Hematopoietic multipotent progenitor cell treated with erythropoietin and hydrocortisone succinate and interleukin-3 and kit ligand, for 15 days (in vitro differentiated cells): ENCODE measurements at regions not wholly inside any gene's neighbourhood (a gene's known extent, or its start where the extent isn't known, plus 50 kb on each side); places are given as distances from the start of the nearest gene placed in this dataset.

Experiments used
- DNase-seq: peaks from one replicate; pipeline ENCODE4 v3.0.0-alpha.2; 2015; ENCODE audit warnings: low spot score

DNA sequence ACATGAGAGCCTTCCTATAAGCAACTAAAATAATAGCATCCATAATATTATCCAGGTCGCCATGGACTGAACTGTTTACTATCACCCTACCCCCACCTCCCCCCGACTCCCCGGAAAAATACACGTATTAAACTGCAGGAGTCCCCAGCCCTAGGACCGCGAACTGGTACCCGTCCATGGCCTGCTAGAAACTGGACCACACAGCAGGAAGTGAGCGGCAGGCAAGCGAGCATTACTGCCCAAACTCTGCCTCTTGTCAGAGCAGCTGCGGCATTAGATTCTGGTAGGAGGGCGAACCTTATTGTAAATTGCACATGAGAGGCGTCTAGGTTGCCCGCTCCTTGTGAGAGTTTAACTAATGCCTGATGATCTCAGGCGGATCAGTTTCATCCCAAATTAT lies 405.8 kb upstream of the ADGRL3 start:
- DNase-seq, result no peak

DNA sequence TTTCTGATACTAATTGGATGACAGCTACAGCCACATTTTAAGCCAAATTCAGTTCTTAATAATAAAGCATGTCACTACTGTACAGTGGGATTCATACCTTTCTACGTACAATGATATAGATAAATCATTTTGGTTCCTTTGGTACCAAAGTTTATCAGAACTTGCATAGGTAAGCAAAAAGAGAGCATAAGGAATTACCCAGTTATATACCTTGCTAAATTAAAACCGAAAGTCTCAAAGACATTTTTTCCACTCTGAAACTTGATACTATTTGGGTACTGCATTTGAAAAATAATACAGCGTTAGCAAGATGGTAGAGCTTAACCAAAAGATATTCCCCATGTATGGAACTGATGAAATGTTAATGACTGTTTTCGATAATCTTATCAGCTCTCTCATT lies 400.9 kb upstream of the ADGRL3 start:
- DNase-seq, result no peak

DNA sequence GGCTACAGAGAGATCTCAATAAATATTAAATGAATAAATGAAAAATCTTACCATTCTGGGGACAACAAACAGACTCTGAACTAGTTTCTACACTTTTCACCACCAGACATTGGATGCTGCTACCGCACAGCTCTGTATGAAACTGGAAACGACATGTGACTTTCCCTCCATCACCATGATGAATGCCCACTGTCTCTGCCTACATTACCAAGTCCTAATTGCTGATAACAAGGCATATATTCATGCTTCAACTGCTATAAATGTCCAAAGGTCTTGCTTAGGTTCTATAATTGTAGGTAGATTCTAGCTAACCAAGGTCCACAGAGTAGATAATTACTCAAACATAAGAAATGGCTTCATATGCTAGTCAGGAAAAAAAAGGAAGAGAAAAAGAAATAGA lies 399.4 kb upstream of the ADGRL3 start:
- no peak for DNase-seq

DNA sequence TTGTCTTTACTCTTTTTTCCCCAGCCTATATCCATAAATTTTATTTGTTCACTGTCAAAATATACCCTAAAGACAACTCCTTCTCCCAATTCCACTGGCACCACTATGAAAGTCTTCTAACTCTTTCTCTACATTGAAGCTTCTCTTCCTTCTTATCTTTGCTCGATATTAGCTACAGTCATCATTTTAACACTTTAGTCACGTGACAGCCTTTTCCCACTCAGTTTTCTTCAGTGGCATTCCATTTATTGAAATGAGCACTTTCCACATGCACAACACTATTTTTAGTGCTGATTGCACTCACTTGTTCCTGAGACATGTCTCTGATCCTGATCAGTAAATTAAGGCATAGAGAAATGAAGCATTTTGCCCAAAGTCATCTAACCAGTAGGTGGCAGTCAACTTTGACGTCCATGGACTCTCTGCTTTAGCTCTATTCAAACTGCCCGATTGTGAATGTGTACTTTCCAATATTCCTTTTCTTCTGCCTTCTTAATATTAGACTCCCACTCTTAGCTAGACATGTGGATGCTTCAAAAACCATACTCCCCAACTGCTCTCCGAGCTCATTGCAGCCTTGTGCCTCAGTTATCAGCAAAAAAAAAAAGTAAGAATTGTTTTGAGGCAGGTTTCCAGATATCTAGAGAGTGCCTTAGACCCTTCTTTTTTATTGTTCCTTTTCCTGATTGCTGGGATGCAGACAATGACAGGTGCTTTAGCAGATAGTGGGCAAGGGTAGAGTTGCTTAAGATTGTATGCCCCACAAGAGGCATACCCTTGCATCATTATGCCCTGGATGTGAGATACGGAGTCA lies 394.4 kb upstream of the ADGRL3 start:
- no peak for DNase-seq

DNA sequence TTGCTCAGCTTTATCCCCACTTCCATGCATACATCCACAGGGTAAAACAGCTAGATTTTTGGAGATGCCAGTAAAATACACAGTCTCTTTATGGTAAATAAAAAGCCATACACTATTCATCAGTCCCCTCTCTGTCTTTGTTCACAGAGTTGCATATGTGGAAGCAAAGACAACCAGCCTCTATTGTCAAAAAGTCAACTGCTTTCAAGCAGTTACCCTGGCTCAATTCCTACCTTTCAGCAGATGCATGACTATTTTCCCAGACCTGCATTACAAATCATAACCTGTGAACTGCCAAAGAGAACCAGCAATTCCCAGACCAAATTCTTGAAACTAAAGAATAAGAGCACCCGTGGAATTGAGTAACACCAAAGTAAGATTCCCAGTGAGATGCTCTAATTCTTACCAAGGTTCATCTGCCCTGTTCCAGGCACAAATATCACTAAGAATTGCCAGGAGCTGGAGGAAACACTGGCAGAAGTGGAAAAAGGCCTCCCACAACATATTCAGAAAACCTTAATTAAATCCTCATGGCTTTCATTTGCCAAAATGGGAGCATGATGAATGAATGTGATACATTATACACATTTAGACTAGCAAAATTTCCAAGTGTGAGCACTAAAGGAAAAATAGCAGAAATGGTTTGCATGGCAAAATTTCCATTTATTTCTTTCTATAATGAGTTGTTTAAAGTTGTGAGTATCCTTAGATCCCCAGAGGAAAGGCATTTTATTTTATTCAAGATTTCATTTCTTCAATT lies 391.2 kb upstream of the ADGRL3 start:
- no peak for DNase-seq

DNA sequence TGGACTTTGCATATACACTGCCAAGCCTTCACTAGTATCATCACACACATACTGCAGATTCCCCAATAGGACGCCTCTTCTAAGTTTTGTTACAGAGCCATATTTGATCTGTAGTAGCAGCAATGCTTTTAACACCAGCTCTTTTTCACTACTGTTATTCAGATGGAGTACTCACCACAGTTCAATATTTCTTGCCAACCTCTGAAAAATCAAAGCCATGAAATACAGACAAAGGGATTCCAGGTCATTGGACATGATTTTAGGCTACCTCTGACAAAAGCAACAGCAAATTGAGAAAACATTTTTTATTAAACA lies 390.7 kb upstream of the ADGRL3 start:
- no peak for DNase-seq

DNA sequence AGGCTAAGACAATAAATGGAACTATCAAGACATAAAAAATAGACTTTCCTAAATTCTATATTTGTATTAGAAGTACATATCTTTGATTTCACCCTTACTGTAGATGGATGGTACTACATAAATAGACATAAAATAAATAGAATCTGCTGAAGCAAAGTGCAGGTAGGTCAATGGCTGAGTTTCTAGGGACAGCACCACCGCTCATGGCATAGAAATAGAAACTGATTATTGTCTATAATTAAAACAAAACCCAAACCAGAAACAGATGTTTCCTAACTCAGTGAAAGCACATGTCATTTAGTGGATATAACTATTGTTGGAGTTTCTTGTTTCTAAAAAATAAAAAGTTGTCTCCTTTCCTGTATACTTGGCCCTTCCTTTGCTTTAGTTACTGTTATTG lies 387.3 kb upstream of the ADGRL3 start:
- no peak for DNase-seq

DNA sequence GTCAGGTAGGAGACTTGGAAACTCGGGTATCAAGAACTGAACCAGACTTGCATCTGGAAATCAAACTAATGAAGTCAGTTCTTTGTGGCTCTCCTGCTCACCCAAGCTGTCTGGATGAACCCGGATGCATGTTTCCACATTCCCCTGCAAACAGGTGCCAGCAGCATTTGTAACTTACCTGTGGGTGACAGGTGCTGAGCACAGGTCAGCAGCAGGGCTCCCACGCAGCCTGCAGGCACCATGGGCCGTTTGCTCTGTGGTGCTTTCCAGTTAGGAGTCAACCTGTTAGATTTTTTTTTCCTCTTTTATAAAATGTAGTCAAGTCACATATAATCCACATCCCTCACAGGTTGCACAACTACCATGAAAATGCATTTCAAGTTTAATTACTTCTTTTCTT lies 385.6 kb upstream of the ADGRL3 start:
- no peak for DNase-seq

DNA sequence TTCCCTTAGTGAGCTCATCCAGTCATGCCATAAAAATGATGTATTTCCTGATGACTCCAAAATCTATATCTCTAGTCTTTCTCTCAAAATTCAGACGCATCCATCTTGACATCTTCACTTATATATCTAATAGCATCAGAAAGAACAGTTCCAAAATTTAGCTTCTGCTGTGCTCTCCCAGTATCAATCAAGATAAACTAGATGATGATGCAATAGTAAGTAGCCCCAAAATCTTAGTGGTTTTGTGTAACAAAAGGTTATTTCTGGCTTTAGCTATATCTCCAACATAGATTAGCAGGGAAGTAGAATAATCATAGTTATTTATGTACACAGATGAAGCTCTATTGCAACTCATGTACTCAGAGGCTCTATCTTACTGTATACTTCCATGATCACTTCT lies 382.5 kb upstream of the ADGRL3 start:
- DNase-seq, result no peak

DNA sequence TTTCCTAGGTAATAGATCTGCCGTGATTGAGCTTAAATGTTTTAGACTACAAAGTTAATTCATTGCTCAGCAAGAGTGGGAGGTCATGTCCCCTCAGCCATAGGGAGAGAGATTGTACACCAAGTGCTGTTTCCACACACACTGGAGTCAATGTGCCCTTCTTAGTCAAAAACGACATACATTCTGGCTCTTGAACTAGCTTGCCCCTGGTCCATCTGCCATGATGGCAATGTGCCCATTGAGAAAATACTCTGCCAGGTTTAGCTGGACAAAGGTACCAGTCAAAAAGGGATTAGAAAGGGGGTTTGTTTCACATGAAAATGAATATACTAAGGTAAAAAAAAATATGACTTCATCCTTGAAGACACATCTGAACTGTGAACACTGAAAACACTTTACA lies 377.1 kb upstream of the ADGRL3 start:
- DNase-seq, result no peak

DNA sequence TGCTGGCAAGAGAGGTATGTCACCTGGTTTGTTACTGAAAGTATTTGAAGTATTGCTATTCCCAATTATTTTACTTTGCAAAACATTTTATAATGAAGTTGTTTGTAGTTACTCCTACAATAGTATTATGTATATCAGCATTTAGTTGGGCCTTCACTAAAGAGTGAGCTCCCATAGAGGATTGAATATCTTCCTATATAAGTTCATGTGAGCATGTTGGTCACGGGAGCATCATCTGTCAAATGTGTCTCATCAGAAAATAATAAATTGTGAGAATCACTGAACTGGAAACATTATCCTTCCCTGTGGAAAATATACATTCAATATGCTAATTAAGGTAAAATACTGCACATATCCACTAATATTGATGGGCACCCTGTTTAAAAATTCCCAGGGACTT lies 360.1 kb upstream of the ADGRL3 start:
- no peak for DNase-seq

DNA sequence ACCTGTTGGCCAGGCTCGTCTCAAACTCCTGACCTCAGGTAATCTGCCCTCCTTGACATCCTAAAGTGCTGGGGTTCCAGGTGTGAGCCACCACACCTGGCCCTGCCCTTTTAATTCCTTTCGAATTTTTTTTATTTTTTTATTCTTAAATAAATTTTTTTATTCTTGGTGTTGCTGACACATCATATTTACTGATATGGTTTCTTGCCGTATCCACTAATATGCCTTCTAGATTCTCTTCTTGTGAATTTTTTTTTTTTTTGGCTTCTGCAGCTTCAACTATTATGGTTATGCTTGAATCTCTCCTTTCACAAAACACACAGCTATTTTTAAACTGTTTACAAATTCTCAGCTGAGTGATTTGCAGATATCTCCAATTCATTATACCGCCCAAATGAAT lies 353.4 kb upstream of the ADGRL3 start:
- no peak for DNase-seq

DNA sequence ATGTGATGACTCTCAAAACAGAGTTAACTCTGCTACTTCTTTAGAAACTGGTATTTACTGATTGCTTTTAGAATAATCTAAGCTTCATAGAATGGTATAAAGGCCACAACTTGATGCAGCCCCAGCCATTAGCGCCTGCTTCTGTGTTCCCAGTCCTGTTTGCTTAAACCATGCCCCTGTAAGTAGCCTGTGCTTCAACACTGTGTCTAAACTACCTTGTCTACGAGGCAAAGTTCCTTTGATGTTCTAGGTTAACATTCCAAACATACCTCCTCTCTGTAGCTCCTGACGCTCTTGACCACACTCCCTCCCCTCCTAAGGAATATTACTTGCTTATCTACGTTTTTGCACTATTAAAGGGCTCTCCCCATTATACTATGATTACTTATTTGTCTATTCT lies 352.5 kb upstream of the ADGRL3 start:
- no peak for DNase-seq

DNA sequence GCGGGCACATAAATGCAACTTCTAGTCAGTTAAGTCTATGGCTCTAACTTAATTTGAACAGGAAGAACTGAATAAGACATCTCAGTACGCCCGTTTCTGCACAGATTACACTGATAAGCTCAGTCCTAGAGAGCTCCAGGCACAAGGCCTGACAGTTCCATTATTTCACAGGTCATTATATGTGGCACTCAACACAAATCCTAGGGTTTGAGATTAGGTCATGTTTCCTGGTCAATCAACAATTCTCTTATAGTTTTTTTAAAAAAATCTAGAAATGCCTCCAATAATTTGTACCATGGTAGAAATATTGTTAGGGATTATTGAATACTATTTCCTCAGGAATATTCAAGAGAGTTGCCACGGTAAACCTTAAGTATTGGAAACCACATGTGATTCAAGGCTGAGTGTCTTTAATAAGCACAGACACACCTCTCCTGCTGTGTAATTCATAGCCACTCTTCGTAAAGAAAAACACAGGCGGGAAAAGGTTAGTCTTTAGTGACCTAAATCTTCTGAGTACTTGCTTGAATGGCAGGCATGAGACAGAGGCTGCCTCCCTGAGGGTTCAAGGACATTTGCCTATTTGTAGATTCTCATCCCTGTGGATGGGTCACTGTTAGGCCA lies 342.9 kb upstream of the ADGRL3 start:
- DNase-seq, result no peak

DNA sequence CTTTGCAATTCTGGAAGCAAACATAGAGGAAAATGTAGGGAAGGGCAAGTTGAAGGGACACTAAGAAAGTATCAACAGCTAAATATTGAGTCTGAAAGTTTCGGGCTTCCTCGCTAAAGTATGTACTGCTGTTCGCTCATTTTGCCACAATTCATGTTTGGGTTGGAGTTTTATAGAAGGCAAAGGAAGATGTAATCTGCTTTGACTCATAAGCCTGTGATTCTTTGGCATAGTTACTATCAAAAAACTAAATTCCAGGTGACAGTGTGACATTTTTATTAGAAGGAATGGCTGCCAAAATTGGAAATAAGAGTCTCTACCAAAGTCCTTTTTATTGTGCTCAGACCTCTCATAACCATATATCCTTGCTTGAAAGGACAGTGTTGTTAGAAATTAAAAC lies 336.7 kb upstream of the ADGRL3 start:
- no peak for DNase-seq

DNA sequence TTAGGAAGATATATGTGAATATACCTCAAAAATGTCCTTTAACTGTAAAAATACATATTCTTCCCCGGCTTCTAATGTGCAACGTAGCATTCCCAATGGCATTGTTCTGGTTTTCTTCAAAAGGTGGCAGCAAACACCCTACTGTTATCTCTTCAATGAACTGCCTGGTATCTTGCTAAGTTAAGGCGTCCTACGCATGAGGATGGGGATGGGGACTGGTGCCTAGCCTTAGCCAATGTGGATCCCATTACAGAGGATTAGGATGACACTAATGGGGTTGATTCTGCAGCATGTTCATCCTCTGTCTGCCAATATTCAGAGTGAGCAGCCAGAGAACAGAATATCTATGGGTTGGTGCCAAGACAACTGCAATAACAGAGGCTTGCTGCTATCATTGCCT lies 334.9 kb upstream of the ADGRL3 start:
- no peak for DNase-seq

DNA sequence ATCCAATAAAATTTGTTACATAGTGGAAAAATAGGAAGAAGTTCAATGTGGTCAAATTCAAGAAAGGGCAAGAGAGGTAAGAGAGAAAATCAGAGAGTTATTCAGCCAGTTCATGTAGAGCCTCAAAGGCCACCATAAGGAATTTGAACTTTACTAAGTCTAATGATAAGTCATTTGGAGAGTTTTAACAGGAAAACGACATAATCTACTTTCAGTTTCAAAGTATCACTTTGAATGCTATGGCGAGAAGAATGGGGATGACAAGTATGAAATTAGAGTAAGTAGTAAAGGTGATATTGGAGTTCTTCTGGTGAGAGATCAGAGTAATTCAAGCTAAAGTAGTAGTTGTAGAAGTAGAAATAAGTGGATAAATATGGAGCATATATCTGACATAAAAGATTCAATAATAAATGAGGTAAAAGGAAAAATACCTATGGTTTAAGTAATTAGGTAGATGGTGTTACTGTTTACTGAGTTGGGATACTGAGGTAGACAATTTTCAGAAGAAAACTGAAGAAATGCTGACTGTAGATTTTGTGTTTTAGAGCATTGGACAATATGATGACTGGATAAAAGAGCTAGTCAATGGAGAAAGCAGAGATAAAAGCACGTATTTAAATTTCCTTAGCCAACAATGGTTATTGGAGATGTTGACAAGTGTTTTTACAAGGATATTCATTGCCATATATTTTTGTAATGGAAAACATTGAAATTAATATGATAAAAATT lies 331.7 kb upstream of the ADGRL3 start:
- DNase-seq, result no peak

DNA sequence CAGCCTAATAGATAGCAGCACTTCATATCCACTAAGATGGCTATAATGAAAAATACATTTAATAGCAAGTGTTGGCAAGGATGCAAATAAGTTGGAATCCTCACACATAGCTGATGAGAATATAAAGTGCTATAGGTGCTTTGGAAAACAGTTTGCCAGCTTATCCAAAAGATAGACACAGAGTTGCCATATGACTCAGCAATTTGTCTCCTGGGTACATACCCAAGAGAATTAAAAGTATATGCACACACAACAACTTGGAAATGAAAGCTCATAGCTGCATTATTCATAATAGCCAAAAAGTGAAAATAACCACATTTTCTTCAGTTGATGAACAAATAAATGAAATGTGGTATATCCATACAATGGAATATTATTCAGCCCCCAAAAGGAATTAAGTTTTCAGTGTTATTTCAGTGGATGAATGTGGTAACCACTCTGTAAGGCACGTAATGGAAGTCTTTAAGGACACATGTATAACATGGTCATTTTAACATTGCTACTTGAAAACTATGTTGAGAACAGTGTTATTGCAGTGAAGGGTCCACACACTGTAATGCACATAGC lies 320.9 kb upstream of the ADGRL3 start:
- no peak for DNase-seq

DNA sequence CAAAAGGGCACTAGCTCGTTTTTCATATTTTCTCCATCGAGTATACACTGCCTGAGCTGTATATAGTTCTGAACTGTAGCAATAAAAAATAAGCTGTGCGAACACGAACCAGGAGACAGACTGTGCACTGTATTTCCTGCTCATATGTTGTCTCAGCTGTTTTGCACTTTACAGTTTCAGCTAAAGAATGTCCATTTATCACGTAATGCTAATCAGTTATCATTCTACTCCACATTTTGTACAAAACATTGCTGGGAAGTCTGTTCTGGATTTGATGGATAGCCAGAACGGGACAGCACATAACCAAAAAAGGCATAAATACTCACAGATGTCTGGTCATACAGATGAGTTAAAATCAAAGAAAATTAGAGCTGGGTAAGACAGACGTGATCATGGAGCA lies 315.5 kb upstream of the ADGRL3 start:
- no peak for DNase-seq

DNA sequence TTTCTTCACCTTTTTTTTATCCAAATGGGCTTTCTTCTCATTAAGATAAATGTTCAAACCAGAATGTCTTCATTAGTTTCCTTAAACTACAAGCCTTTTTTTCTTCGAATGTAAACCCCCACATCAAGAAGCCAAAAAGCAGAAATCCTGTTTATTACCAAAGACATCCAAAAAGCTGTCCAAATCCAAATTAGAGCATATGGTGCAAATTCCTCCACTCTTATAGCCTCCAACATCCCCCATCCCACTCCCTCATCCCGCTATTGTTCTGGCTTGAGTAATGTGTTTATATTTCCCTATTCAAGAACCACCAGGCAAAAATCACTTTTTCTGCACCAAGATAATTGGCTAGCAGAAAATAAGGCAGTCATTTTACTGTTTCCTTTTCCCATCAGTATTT lies 315.1 kb upstream of the ADGRL3 start:
- DNase-seq, result no peak

DNA sequence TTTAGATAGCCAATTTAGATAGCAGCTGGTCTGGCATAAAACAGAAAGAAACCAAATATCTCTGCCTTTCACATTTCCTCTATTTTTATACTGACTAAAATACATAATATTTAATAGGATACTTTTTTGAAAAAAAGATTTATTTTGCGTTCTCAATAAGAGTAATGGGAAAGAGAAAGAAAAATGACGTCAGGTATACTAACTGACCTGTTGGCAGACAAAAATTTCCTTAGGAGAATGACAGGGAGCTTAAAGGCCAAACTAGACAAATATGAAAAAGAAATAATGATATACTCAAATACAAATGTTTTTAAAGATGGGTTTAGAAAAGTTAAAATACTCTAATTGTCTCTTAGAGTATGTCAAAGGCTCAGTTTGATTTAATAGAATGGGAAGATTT lies 309.4 kb upstream of the ADGRL3 start:
- DNase-seq, result no peak

DNA sequence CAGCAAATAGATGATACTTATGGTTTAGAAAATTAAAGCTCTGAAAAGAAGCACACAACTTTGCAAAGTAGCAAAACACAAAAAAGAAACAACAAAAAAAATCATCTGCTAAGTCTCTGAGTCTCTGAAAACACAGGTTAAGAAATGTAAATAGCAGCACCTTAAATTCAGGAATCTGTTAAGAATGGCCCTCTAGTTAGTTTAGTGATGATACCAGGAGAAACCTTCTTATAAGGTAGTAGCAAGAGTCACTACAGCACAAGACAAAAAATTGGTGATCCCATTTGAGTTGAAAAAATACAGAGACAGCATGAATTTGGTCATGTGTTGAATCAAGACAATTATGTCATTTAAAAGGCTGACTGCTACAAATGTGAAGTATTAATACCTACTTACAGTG lies 308.2 kb upstream of the ADGRL3 start:
- no peak for DNase-seq

DNA sequence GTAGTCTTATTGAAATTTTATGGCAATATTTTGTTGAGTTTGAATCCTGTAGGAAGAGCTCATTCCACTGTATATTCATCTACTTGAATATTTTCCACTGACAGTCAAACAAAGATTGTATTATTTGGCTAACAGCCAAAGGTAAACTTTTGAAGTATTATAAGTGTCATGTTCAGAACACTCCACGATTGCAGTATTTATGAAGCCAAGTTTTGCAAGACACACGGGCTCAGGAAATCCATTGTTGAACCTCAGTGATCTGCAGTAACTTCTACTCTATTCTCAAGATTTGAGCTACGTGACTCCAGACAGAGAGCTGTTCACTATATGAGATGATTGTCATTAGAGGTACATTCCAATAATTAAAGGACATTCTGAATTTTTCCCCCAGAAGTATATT lies 302.7 kb upstream of the ADGRL3 start:
- no peak for DNase-seq
